ENCODE measurements at regions not wholly inside any gene's neighbourhood (a gene's known extent, or its start where the extent isn't known, plus 50 kb on each side); places are given as distances from the start of the nearest gene placed in this dataset.

DNA sequence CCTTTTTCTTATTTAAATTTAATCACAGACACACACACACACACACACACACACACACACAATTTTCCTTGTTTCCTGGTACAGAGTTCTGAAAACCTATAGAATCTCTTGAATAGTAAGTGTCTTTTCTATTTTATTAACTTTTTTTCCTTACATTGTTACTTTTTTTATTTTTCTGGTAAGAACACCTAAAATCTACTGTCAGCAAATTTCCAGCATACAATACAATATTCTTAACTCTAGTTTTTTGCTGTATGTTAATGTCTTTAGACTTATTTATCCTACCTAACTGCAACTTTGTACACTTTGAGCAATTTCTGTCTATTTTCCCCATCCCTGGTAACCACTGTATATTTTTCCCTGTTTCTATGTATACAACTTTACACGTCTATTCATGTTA lies 1179.8 kb downstream of the SLITRK1 start (continued):
- TF ChIP-seq, protein P1, sequence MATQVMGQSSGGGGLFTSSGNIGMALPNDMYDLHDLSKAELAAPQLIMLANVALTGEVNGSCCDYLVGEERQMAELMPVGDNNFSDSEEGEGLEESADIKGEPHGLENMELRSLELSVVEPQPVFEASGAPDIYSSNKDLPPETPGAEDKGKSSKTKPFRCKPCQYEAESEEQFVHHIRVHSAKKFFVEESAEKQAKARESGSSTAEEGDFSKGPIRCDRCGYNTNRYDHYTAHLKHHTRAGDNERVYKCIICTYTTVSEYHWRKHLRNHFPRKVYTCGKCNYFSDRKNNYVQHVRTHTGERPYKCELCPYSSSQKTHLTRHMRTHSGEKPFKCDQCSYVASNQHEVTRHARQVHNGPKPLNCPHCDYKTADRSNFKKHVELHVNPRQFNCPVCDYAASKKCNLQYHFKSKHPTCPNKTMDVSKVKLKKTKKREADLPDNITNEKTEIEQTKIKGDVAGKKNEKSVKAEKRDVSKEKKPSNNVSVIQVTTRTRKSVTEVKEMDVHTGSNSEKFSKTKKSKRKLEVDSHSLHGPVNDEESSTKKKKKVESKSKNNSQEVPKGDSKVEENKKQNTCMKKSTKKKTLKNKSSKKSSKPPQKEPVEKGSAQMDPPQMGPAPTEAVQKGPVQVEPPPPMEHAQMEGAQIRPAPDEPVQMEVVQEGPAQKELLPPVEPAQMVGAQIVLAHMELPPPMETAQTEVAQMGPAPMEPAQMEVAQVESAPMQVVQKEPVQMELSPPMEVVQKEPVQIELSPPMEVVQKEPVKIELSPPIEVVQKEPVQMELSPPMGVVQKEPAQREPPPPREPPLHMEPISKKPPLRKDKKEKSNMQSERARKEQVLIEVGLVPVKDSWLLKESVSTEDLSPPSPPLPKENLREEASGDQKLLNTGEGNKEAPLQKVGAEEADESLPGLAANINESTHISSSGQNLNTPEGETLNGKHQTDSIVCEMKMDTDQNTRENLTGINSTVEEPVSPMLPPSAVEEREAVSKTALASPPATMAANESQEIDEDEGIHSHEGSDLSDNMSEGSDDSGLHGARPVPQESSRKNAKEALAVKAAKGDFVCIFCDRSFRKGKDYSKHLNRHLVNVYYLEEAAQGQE (IDR thresholded peaks at IDR 0.05; ENCODE audit: low read depth, low read length): no peak
- TF ChIP-seq RCOR1 (conservative IDR thresholded peaks at IDR 0.05; ENCODE audit: low read depth, low read length): no peak
- TF ChIP-seq SMARCA5 (IDR thresholded peaks at IDR 0.05): no peak
- no peak for TF ChIP-seq WRNIP1 (IDR thresholded peaks at IDR 0.05; ENCODE audit: borderline replicate concordance, low read depth, low read length)
- no peak for TF ChIP-seq RBBP5 (conservative IDR thresholded peaks at IDR 0.05)
- TF ChIP-seq MYB (IDR thresholded peaks at IDR 0.05; ENCODE audit: borderline replicate concordance, low read depth, low read length): no peak
- TF ChIP-seq NFYA (IDR thresholded peaks at IDR 0.05; ENCODE audit: borderline replicate concordance, low read depth, low read length): no peak
- no peak for TF ChIP-seq ZNF24 (IDR thresholded peaks at IDR 0.05)

DNA sequence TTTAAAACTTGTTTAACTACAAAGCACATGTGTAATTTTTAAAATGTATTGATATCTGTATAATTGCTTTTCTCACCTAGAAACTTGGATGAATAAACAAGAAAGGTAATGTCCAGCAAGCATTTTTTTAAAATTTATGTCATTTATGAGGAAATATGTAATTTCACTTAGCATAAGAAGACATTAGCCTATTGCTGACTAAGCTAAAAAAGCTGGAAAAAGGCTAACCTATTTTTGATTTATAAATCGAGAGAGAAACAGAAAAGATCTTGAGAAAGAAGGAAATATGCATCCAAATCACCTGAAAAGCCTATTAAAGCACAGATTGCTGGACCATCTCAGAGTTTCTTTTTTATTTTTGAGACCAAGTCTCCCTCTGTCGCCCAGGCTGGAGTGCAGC lies 1181.3 kb downstream of the SLITRK1 start:
- Histone ChIP-seq H3K79me2 (ENCODE audit: control insufficient read depth, insufficient read depth, low read length) (no peaks in the 10 kb centered on the region), H2AFZ (ENCODE audit: control insufficient read depth, low read depth, low read length) (no peak overlapping the region), H3K4me1 (ENCODE audit: control insufficient read depth, insufficient read depth, low read length) (no peaks in the 10 kb centered on the region), H3K9me3 (replicated peaks; ENCODE audit: control insufficient read depth, insufficient read depth, low read length) (no peaks in the 10 kb centered on the region), H3K9ac (ENCODE audit: control insufficient read depth, insufficient read depth, low read length) (no peak overlapping the region), H3K27ac (ENCODE audit: control insufficient read depth, insufficient read depth) (no peak overlapping the region), H3K36me3 (ENCODE audit: control insufficient read depth in 2 of 2, insufficient read depth in 2 of 2, low read length in 1 of 2) (no peaks in the 10 kb centered on the region), H3K27me3 (replicated peaks in 1 of 2; ENCODE audit: control insufficient read depth in 2 of 2, insufficient read depth in 2 of 2, low read length in 1 of 2) (no peaks in the 10 kb centered on the region), H4K20me1 (ENCODE audit: control insufficient read depth, insufficient read depth) (no peaks in the 10 kb centered on the region), H3K4me3 (no peak overlapping the region), H3K4me2 (ENCODE audit: control insufficient read depth, insufficient read depth) (no peak overlapping the region)
- DNase-seq (ENCODE audit: low read depth, low spot score) (no peak), ATAC-seq (no peak), FAIRE-seq (no peak)
- intact Hi-C loops (cut with micrococcal nuclease; ENCODE audit: unreplicated experiment): no loop called here
- POLR2A ChIA-PET: no interaction called here
- TF ChIP-seq RAD51 (IDR thresholded peaks at IDR 0.05): no peak
- TF ChIP-seq CBX5 (IDR thresholded peaks at IDR 0.05; ENCODE audit: low read depth): no peak
- TF ChIP-seq GABPA (IDR thresholded peaks at IDR 0.05; ENCODE audit: low read depth): no peak
- no peak for TF ChIP-seq SKIL (IDR thresholded peaks at IDR 0.05; ENCODE audit: low read depth, poor library complexity, severe bottlenecking)
- TF ChIP-seq ZBTB4 (CRISPR knock-in tag; IDR thresholded peaks at IDR 0.05): no peak
- TF ChIP-seq MTA3 (IDR thresholded peaks at IDR 0.05; ENCODE audit: borderline replicate concordance, low read length): no peak
- RAD21 ChIA-PET (ENCODE audit: unreplicated experiment): no interaction called here
- BruUV-seq (replicated peaks): no TSS peak
- CTCF ChIA-PET: interaction anchor here (1.3 kb wide), 1 partner anchor 11 kb away, joined by 3 read pairs; no protein-coding TSS in a partner anchor
- SMC1A ChIA-PET (ENCODE audit: uncharacterized antibody, unreplicated experiment): no interaction called here
- in situ Hi-C loops (cut with MboI): no loop called here
- 43% methylated on average over 2 of the region's 2 CpGs for WGBS (ENCODE audit: insufficient coverage, insufficient replicate concordance, low lambda C conversion rate, missing lambda C conversion rate)

Measured in GM12878 (cell line).